Neuronal stem cell (in vitro differentiated cells): ENCODE measurements at regions not wholly inside any gene's neighbourhood (a gene's known extent, or its start where the extent isn't known, plus 50 kb on each side); places are given as distances from the start of the nearest gene placed in this dataset.
A peak's percentile ranks its signal among the peaks of the same experiment; 100 is the strongest.

Experiments
- DNase-seq: peaks from one replicate; pipeline ENCODE4 v3.0.0-alpha.2; 2013; ENCODE audit warnings: low spot score
- H2AFZ ChIP-seq: one replicate; pipeline ENCODE4 v1.6.1; 2013; ENCODE audit warnings: mild to moderate bottlenecking, low read length, inconsistent platforms
- H2AK5ac ChIP-seq: 2 replicates; pipeline ENCODE4 v1.6.1; 2013; ENCODE audit warnings: low read depth, mild to moderate bottlenecking, inconsistent platforms, low read length, moderate library complexity, mixed read lengths
- H2BK120ac ChIP-seq: 2 replicates; pipeline ENCODE4 v1.6.1; 2013; ENCODE audit warnings: low read depth, mild to moderate bottlenecking, inconsistent platforms, low read length, moderate library complexity, mixed read lengths
- H2BK12ac ChIP-seq: one replicate; pipeline ENCODE4 v1.6.1; 2013; ENCODE audit warnings: low read length, inconsistent platforms
- H2BK15ac ChIP-seq: 2 replicates; pipeline ENCODE4 v1.6.1; 2013; ENCODE audit warnings: mild to moderate bottlenecking, low read length, inconsistent platforms, mixed read lengths
- H2BK5ac ChIP-seq: one replicate; pipeline ENCODE4 v1.6.1; 2013; ENCODE audit warnings: inconsistent platforms, mild to moderate bottlenecking, low read length, moderate library complexity
- H3K14ac ChIP-seq: one replicate; pipeline ENCODE4 v1.6.1; 2013; ENCODE audit warnings: low read length, inconsistent platforms
- H3K18ac ChIP-seq: 2 replicates; pipeline ENCODE4 v1.6.1; 2013; ENCODE audit warnings: low read length, inconsistent platforms
- H3K23ac ChIP-seq: 2 replicates; pipeline ENCODE4 v1.6.1; 2013; ENCODE audit warnings: low read depth, mild to moderate bottlenecking, mixed read lengths, low read length, inconsistent platforms; ENCODE audit not compliant: poor library complexity
- H3K27ac ChIP-seq: replicated peaks from 3 replicates; pipeline ENCODE4 v1.5.1; 2013; ENCODE audit warnings: low read length, inconsistent platforms
- H3K27me3 ChIP-seq, 3 experiments: 2 replicates each; pipeline ENCODE4 v1.6.1; 2013; ENCODE audit warnings: low read length in 3 of 3, mild to moderate bottlenecking in 2 of 3, inconsistent platforms in 1 of 3, low read depth in 1 of 3, mixed read lengths in 1 of 3, moderate library complexity in 1 of 3; ENCODE audit not compliant: control insufficient read depth in 3 of 3, insufficient read depth in 3 of 3
- H3K36me3 ChIP-seq, 2 donors: replicated peaks in 1 of 2; 2 replicates each; pipeline ENCODE4 v1.6.1; 2013; ENCODE audit warnings: low read length in 2 of 2; ENCODE audit not compliant: control insufficient read depth in 2 of 2, insufficient read depth in 2 of 2
- H3K4ac ChIP-seq: 2 replicates; pipeline ENCODE4 v1.6.1; 2013; ENCODE audit warnings: inconsistent platforms, mild to moderate bottlenecking, low read length, moderate library complexity
- H3K4me1 ChIP-seq, 2 donors: 1 replicate in 1 of 2; 2 replicates in 1 of 2; pipeline ENCODE4 v1.6.1; 2013; ENCODE audit warnings: low read length in 2 of 2, low read depth in 1 of 2; ENCODE audit not compliant: control insufficient read depth in 2 of 2, insufficient read depth in 1 of 2
- H3K4me2 ChIP-seq: one replicate; pipeline ENCODE4 v1.6.1; 2013; ENCODE audit warnings: mild to moderate bottlenecking, low read length, inconsistent platforms; ENCODE audit not compliant: insufficient read depth, poor library complexity, severe bottlenecking
- H3K4me3 ChIP-seq, 2 donors: 2 replicates each; pipeline ENCODE4 v1.5.1; 2013; ENCODE audit warnings: low read length in 2 of 2, mild to moderate bottlenecking in 2 of 2, inconsistent platforms in 1 of 2, moderate library complexity in 1 of 2
- H3K79me1 ChIP-seq: one replicate; pipeline ENCODE4 v1.6.1; 2013; ENCODE audit warnings: low read depth, mild to moderate bottlenecking, inconsistent platforms, low read length, moderate library complexity
- H3K9ac ChIP-seq: one replicate; pipeline ENCODE4 v1.6.1; 2013; ENCODE audit warnings: mild to moderate bottlenecking, low read depth, low read length, inconsistent platforms; ENCODE audit not compliant: poor library complexity
- H3K9me3 ChIP-seq, 2 donors: replicated peaks in 1 of 2; 2 replicates each; pipeline versions ENCODE3 to v1.6.1; 2013; ENCODE audit warnings: low read length in 2 of 2, mild to moderate bottlenecking in 2 of 2, inconsistent platforms in 1 of 2, low read depth in 1 of 2, mixed read lengths in 1 of 2, moderate library complexity in 1 of 2; ENCODE audit not compliant: control insufficient read depth in 2 of 2, insufficient read depth in 1 of 2
- H4K8ac ChIP-seq: one replicate; pipeline ENCODE4 v1.6.1; 2013; ENCODE audit warnings: low read depth, mild to moderate bottlenecking, inconsistent platforms, low read length, moderate library complexity
- H4K91ac ChIP-seq: one replicate; pipeline ENCODE4 v1.6.1; 2013; ENCODE audit warnings: low read length, low read depth, mild to moderate bottlenecking, inconsistent platforms; ENCODE audit not compliant: poor library complexity
- WGBS, 2 donors: extraction: QIAGEN DNeasy Blood & Tissue Kit; methylation state at CpG; one replicate each; pipeline ENCODE4 v1.1.7; 2013; ENCODE audit warnings: missing lambda C conversion rate in 2 of 2, mixed read lengths in 1 of 2; ENCODE audit not compliant: insufficient read length in 2 of 2, insufficient replicate concordance in 1 of 2; ENCODE audit errors: extremely low coverage in 2 of 2; 5-methylcytosine and 5-hydroxymethylcytosine counted together

- Histone ChIP-seq H3K27ac (no peak overlapping the region), H4K8ac (no peak overlapping the region)
These were observed 426.8 kb upstream of the CTNND2 start for GRCh38 chr5:12330993-12331588.

GRCh38 chr5:12330381-12330780 is 426.1 kb upstream of the CTNND2 start:
- H3K27me3 ChIP-seq: no peaks in the 10 kb centered on the region
- no peak overlapping the region for H2BK120ac ChIP-seq
- DNase-seq: no peak
- no peak overlapping the region for H3K4me2 ChIP-seq
- H3K36me3 ChIP-seq: no peaks in the 10 kb centered on the region
- H4K8ac ChIP-seq: no peak overlapping the region
- no peak overlapping the region for H2BK15ac ChIP-seq
- H3K9me3 ChIP-seq: peaks cover 0 to 2% of the 10 kb centered on the region in 2 donors
- no peak overlapping the region for H3K14ac ChIP-seq
- no peak overlapping the region for H3K27ac ChIP-seq
- no peak overlapping the region for H4K91ac ChIP-seq
- no peak overlapping the region for H3K4me3 ChIP-seq
- no peaks in the 10 kb centered on the region for H3K79me1 ChIP-seq
- no CpG with 5 or more reads among the region's 4 CpGs for WGBS, 2 donors
- H3K4ac ChIP-seq: no peak overlapping the region
- H3K9ac ChIP-seq: no peak overlapping the region
- H2AK5ac ChIP-seq: no peak overlapping the region
- H2BK12ac ChIP-seq: no peak overlapping the region
- H3K23ac ChIP-seq: no peak overlapping the region
- peaks cover 2 to 3% of the 10 kb centered on the region in 2 donors for H3K4me1 ChIP-seq
- H2BK5ac ChIP-seq: no peak overlapping the region
- no peak overlapping the region for H3K18ac ChIP-seq
- H2AFZ ChIP-seq: no peak overlapping the region

More at GRCh38 chr5:12330993-12331588, 426.8 kb upstream of the CTNND2 start:
- Histone ChIP-seq H3K27me3 (no peaks in the 10 kb centered on the region), H2BK15ac (no peak overlapping the region), H2BK120ac (no peak overlapping the region), H2AFZ (peak overlapping the region; percentile 66), H3K9me3 (peaks cover 0 to 2% of the 10 kb centered on the region in 2 donors), H3K14ac (no peak overlapping the region), H3K18ac (no peak overlapping the region), H3K9ac (no peak overlapping the region), H2AK5ac (no peak overlapping the region), H2BK12ac (no peak overlapping the region), H4K91ac (no peak overlapping the region), H3K79me1 (no peaks in the 10 kb centered on the region), H2BK5ac (no peak overlapping the region), H3K36me3 (no peaks in the 10 kb centered on the region), H3K4me2 (no peak overlapping the region), H3K4me1 (peaks cover 2 to 3% of the 10 kb centered on the region in 2 donors), H3K4ac (no peak overlapping the region), H3K4me3 (no peak overlapping the region), H3K23ac (no peak overlapping the region)
- DNase-seq: no peak
- no CpG with 5 or more reads among the region's 9 CpGs for WGBS, 2 donors

DNA sequence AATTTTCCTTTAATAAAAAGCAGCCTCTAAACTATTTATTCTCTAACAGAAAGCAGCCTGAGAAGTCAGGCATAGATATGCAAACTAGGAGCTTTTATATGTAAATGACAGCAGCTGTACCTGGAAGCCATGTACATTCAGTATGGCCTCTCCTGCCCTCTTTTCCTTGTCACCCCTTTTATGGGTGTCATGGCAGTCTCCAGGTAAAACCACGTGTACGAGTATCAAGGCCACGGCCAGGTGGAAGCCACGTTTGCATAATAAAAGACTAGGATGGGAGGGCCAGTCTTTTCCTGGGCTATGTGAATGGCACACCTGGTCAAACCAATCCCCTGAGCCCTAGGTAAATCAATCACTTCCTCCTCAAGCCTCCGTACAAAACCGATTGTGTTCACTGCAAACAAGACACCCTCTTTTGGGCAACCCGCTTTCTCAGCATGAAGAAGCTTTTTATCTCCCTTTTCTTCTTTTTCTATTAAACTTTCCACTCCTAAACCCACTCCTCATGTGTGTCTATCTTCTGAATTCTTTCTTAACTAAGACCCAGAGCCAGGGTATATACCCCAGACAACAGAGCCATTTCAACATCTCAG is 419.5 kb upstream of the CTNND2 start:
- Histone ChIP-seq H2AK5ac (no peak overlapping the region), H2BK12ac (no peak overlapping the region), H3K27me3 (no peaks in the 10 kb centered on the region), H3K9me3 (peaks cover 0 to 5% of the 10 kb centered on the region in 2 donors), H3K4me2 (no peak overlapping the region), H3K36me3 (peaks cover 0 to 2% of the 10 kb centered on the region in 2 donors), H3K4me1 (peaks cover 0 to 2% of the 10 kb centered on the region in 2 donors), H2BK120ac (no peak overlapping the region), H2BK15ac (no peak overlapping the region), H4K91ac (no peak overlapping the region), H2BK5ac (no peak overlapping the region), H3K23ac (no peak overlapping the region), H3K4me3 (no peak overlapping the region), H2AFZ (no peak overlapping the region), H3K27ac (no peak overlapping the region), H4K8ac (no peak overlapping the region), H3K9ac (no peak overlapping the region), H3K14ac (no peak overlapping the region), H3K79me1 (no peaks in the 10 kb centered on the region), H3K4ac (no peak overlapping the region), H3K18ac (no peak overlapping the region)
- no peak for DNase-seq
- WGBS, 2 donors: no CpG with 5 or more reads among the region's 7 CpGs

DNA sequence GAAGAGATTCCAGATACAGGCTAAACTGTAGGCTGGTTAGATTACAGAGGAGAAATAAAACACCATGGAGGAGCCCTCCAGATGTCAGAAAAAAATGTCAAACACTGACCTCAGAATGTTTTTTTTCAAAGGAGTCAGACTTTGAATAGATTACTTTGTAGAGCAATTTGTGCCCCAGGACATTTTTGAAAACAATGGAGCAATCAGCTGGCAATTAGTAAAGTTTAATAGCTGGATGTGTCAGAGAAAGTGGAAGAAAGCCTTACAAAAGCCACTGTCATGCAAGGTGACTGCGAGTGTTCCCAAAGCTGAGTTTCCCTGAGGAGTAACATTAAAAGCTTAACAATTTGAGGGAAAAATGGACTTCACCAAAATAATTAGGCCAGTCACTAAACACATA is 417.8 kb upstream of the CTNND2 start:
- Histone ChIP-seq H2AK5ac (no peak overlapping the region), H3K9ac (no peak overlapping the region), H3K36me3 (peaks cover 0 to 2% of the 10 kb centered on the region in 2 donors), H4K8ac (no peak overlapping the region), H2BK15ac (no peak overlapping the region), H3K4me3 (no peak overlapping the region), H3K79me1 (no peaks in the 10 kb centered on the region), H2BK5ac (no peak overlapping the region), H4K91ac (no peak overlapping the region), H3K9me3 (peaks cover 0 to 4% of the 10 kb centered on the region in 2 donors), H2BK120ac (no peak overlapping the region), H3K14ac (no peak overlapping the region), H3K4ac (no peak overlapping the region), H3K27me3 (no peaks in the 10 kb centered on the region), H2AFZ (no peak overlapping the region), H3K23ac (no peak overlapping the region), H3K4me1 (peaks cover 0 to 2% of the 10 kb centered on the region in 2 donors), H3K27ac (no peak overlapping the region), H3K4me2 (no peak overlapping the region), H2BK12ac (no peak overlapping the region), H3K18ac (no peak overlapping the region)
- no peak for DNase-seq
- WGBS, 2 donors: no CpG with 5 or more reads among the region's 1 CpG
